HG02610 (cell line): ENCODE measurements at regions not wholly inside any gene's neighbourhood (a gene's known extent, or its start where the extent isn't known, plus 50 kb on each side); places are given as distances from the start of the nearest gene placed in this dataset.
"Not testable (repeated sequence)": the region's sequence is repeated elsewhere in the genome, so short reads cannot be mapped to it uniquely, and the experiment has no call there.

Source experiments
- ATAC-seq: cut with Tn5 transposase; IDR thresholded peaks from one replicate; pipeline ENCODE4 v1.9.1; 2021; ENCODE audit warnings: mild to moderate bottlenecking, moderate library complexity; ENCODE audit not compliant: unreplicated experiment

- ATAC-seq = no peak
Measured at GRCh38 chr5:126046318-126046717, 376.9 kb upstream of the GRAMD2B start.

- ATAC-seq = no peak
Measured at GRCh38 chr5:126046846-126047571, 376.2 kb upstream of the GRAMD2B start.

GRCh38 chr5:126052120-126052519, 371.1 kb upstream of the GRAMD2B start:
- no peak for ATAC-seq

GRCh38 chr5:126052791-126053190, 370.4 kb upstream of the GRAMD2B start:
- no peak for ATAC-seq

- ATAC-seq = no peak
Measured at GRCh38 chr5:126053630-126054029, 369.6 kb upstream of the GRAMD2B start.

GRCh38 chr5:126054577-126055347, 368.4 kb upstream of the GRAMD2B start:
- no peak for ATAC-seq

GRCh38 chr5:126055348-126055729, 367.9 kb upstream of the GRAMD2B start:
- no peak for ATAC-seq

GRCh38 chr5:126056352-126056751, 366.9 kb upstream of the GRAMD2B start:
- no peak for ATAC-seq

GRCh38 chr5:126056851-126057622, 366.2 kb upstream of the GRAMD2B start:
- no peak for ATAC-seq

- ATAC-seq = not testable (repeated sequence)
Measured at GRCh38 chr5:126058392-126058791, 364.8 kb upstream of the GRAMD2B start.

GRCh38 chr5:126062398-126063221, 360.6 kb upstream of the GRAMD2B start:
- no peak for ATAC-seq

- ATAC-seq = no peak
Measured at GRCh38 chr5:126065061-126065460, 358.1 kb upstream of the GRAMD2B start.

- ATAC-seq = no peak
Measured at GRCh38 chr5:126066836-126067235, 356.4 kb upstream of the GRAMD2B start.

GRCh38 chr5:126067404-126067803, 355.8 kb upstream of the GRAMD2B start:
- no peak for ATAC-seq

- ATAC-seq = no peak
Measured at GRCh38 chr5:126069329-126069728, 353.9 kb upstream of the GRAMD2B start.

GRCh38 chr5:126070481-126070880, 352.7 kb upstream of the GRAMD2B start:
- ATAC-seq = no peak

GRCh38 chr5:126074538-126074937, 348.7 kb upstream of the GRAMD2B start:
- no peak for ATAC-seq

GRCh38 chr5:126079266-126079665, 343.9 kb upstream of the GRAMD2B start:
- ATAC-seq = no peak

GRCh38 chr5:126081209-126081608, 342.0 kb upstream of the GRAMD2B start:
- no peak for ATAC-seq

GRCh38 chr5:126093041-126093440, 330.2 kb upstream of the GRAMD2B start:
- ATAC-seq = no peak

- no peak for ATAC-seq
Measured at GRCh38 chr5:126093718-126094117, 329.5 kb upstream of the GRAMD2B start.
